AG10803 (cell line): ENCODE measurements at regions not wholly inside any gene's neighbourhood (a gene's known extent, or its start where the extent isn't known, plus 50 kb on each side); places are given as distances from the start of the nearest gene placed in this dataset.

Experiments used
- DNase-seq: peaks from one replicate; pipeline ENCODE4 v3.0.0; 2010; ENCODE audit warnings: low read depth
- H3K4me3 ChIP-seq: 2 replicates; pipeline ENCODE4 v1.5.1; 2011; ENCODE audit warnings: mild to moderate bottlenecking, low read length, control low read depth
- CTCF ChIP-seq: conservative IDR thresholded peaks from 2 replicates; pipeline ENCODE4 v1.5.1; 2011; ENCODE audit warnings: mild to moderate bottlenecking, low read length, control low read depth, inconsistent platforms

DNA sequence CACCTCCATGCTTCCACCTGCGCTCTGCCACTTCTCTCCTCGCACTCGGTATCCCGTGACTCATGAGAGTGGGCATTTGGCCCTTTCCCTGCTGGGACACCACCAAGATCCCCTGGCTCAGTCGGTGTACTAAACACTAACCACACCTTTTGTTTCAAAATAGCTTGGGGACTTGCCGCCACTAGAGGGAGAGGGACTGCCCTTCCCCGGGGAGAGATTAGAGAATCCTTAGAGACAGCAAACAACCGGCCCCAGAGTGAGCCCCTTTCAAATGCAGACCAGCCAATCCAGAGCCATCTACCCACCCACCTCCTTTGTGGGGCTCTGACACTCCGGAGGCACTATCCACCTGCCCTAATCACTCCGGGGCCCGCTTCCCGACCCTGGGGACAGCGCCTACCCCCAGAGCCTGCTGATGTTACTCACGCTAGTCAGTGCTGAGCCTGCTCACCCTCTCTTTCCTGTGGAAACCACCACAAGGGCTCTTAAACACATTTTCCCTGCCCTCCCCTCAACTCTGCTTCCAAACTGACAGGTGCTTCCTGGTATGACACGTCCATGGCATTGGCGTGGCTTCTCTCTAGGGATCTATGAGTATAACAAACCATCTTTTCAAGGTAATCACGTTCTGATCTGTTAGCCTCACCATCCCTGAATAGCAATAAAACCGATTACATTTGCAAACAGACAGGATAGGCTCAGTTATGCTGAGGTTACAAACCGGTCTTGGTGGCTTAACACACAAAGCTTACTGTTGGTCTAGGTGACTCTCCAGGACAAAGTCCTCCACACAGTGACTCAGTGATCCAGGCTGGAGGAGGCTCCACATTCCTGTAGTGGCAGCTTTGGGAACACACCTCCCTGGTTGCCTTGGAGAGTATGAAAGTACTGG, 180.1 kb upstream of the MVB12B start:
- TF ChIP-seq CTCF, result peak; percentile 29; the same call in 1 of the 2 replicates
- DNase-seq, result no peak
- no peak overlapping the region for H3K4me3 ChIP-seq

DNA sequence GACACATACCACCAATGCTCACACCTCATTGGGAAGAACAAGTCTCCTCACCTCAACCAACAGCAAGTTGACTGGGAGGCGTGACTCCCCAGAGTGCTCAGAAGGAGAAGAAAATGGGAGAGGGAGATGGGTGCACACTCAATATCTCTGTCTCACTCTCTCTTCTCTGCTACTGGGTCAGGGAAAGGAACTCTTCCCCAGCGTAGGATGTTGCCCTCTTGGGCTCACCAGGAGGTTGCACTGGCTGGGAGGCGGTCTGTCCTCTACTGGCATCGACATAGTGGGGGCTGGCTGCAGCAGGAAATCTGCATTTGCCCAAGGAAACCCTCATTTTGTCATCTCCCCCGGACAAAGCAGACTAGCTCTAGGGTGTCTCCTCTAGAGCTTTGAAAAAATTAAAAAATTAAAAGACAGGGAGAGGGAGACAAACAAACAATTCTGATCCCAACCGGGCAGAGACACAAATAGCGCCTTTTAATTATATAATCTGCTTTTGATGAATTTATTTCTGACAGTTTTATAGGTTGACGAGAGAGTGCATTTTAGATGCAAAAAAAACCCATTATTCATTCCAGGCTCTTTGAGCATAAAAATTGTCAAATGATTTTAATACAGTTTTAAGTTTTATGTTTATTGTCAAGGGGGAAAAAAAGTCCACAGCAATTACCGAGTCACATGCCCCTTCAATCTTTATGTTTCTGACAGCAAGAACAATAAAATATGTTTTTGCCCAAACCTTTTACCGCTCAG, 179.3 kb upstream of the MVB12B start:
- H3K4me3 ChIP-seq, result no peak overlapping the region
- no peak for DNase-seq
- no peak for TF ChIP-seq CTCF

DNA sequence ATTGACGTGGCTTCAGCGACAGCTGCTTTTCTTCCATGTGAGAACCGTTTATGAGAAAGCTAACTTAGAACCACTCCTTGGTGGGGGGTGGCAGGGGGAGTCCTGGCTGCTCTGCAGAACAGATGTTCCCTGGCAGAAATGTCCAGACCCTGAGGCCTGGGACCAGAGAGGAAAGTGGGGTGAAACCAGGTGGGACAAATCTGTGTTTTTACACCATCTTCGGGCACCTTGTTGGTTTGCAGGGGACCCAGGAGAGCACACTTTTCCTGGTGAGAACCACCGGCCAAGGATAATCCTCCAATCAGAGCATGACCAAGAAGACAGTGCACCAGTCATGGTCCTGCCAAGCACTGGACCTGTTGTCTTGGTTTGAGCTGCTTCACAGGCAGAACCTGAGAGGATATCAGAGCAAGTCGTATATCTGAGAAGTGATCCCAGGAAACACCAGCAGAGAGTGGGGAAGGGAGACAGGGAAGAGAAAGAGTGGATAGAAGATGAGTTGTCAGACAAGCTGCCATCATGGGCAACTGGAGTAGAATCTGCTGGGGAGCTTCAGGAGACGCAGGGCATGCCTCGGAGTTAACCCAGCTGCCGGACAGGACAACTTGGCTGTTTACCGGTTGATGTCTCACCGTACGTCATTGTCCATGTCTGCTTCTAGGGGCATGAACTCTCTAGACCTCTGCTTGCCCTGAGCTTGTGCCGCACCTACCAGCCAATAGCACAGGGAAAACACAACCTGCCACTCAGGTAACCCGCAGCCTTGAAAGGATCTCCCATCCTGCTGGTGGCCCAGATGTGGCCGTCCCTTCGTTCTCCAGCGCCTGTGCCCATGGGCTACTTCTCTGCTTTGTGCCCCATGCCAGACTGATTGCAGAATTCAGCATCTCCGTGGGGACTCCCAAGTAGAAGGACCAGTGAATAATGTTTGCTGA, 178.4 kb upstream of the MVB12B start:
- DNase-seq, result no peak
- no peak overlapping the region for H3K4me3 ChIP-seq
- no peak for TF ChIP-seq CTCF

DNA sequence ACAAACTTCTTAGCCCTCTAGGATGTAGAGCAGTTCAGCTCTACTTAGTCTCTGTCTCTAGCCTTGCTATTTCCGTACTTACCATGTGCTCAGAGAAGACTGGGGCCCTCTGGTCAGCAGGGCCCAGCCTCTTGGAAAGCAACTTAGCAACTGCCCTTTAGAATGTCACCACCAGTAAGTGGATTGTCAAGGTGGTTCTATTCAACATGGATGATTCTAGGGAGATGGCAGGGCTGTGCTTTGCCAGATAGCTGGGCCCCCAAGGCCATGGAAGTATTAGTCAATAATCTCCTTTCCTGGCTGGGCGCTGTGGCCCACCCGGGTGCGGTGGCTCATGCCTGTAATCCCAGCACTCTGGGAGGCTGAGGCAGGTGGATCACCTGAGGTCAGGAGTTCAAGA, 177.6 kb upstream of the MVB12B start:
- no peak for TF ChIP-seq CTCF

DNA sequence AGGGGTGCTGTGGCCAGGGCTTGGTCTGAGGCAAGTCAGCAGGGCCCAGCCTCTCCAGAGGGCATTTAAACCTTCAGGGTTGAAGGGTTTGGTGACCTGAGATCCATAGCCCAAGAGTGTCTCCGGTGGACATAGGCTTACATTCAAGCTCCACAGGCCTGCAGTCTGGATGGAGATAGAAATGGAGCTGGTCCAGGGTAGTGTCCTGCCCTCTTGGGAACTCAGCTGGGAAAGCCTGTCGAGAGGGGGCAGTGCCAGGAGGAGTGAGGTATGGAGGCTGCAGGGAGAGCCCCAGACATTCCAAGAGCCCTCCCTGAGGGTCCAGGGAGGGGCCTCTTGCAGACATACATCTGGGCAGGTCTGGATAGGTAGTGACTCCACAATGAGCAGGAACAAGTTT, 177.0 kb upstream of the MVB12B start:
- TF ChIP-seq CTCF, result no peak
- H3K4me3 ChIP-seq, result no peak overlapping the region
- DNase-seq, result no peak

More for the DNA sequence above, 177.6 kb upstream of the MVB12B start:
- no peak for DNase-seq
- no peak overlapping the region for H3K4me3 ChIP-seq

- no peak overlapping the region for H3K4me3 ChIP-seq
- no peak for DNase-seq
- TF ChIP-seq CTCF, result no peak
Observed at GRCh38 chr9:126150411-126151030, 176.1 kb upstream of the MVB12B start.
